H1 (cell line): ENCODE measurements at regions not wholly inside any gene's neighbourhood (a gene's known extent, or its start where the extent isn't known, plus 50 kb on each side); places are given as distances from the start of the nearest gene placed in this dataset.

Experiments used
- CTCF ChIA-PET: fragments of 300-600 bp; sonication (Branson Sonifier 250); formaldehyde crosslinking; loops from one replicate; lab custom pipeline; 2021; ENCODE audit not compliant: partially characterized antibody; lab: Charles Lee
- POLR2A ChIA-PET: fragments of 300-600 bp; sonication (Branson Sonifier 250); formaldehyde crosslinking; loops from one replicate; lab custom pipeline; 2021; ENCODE audit warnings: inconsistent platforms; ENCODE audit not compliant: partially characterized antibody; lab: Charles Lee
- DNase-seq, 2 experiments: peaks; one replicate each; pipeline versions ENCODE4 v3.0.0 to v3.0.0-alpha.2; 2010 to 2022; ENCODE audit warnings: low spot score in 2 of 2, low read depth in 1 of 2, mixed read lengths in 1 of 2
- FAIRE-seq: peaks from 2 replicates; lab custom pipeline; 2011; peaks lifted over from hg19 to GRCh38; lab: Jason Lieb, UNC
- H2AFZ ChIP-seq: 2 replicates; pipeline ENCODE4 v1.8.1; 2012; ENCODE audit warnings: low read length, inconsistent platforms
- H2AK5ac ChIP-seq: 2 replicates; pipeline ENCODE4 v1.6.1; 2013; ENCODE audit warnings: low read depth, low read length
- H2BK120ac ChIP-seq: replicated peaks from 2 replicates; pipeline ENCODE3; 2013; ENCODE audit warnings: low read depth, low read length, inconsistent platforms
- H2BK12ac ChIP-seq: 2 replicates; pipeline ENCODE4 v1.6.1; 2013; ENCODE audit warnings: low read depth, low read length
- H2BK15ac ChIP-seq: 2 replicates; pipeline ENCODE4 v1.6.1; 2013; ENCODE audit warnings: low read length
- H2BK20ac ChIP-seq: 2 replicates; pipeline ENCODE4 v1.6.1; 2013; ENCODE audit warnings: low read length
- H2BK5ac ChIP-seq: 2 replicates; pipeline ENCODE4 v1.6.1; 2013; ENCODE audit warnings: low read depth, low read length
- H3K14ac ChIP-seq: 2 replicates; pipeline ENCODE4 v1.6.1; 2013; ENCODE audit warnings: inconsistent platforms; ENCODE audit not compliant: insufficient read length
- H3K18ac ChIP-seq: 2 replicates; pipeline ENCODE4 v1.6.1; 2013; ENCODE audit warnings: low read length; ENCODE audit errors: extremely low read depth
- H3K23ac ChIP-seq: 2 replicates; pipeline ENCODE4 v1.6.1; 2013; ENCODE audit warnings: inconsistent platforms; ENCODE audit not compliant: insufficient read length
- H3K23me2 ChIP-seq: 2 replicates; pipeline ENCODE4 v1.6.1; 2013; ENCODE audit warnings: low read depth, low read length
- H3K27ac ChIP-seq: 2 replicates; pipeline ENCODE4 v1.6.1; 2011; ENCODE audit warnings: low read depth, low read length, inconsistent platforms
- H3K27me3 ChIP-seq, 4 experiments: replicated peaks in 1 of 4; 1 replicate in 1 of 4; 2 replicates in 3 of 4; pipeline versions ENCODE4 v1.6.1 to v1.8.1; 2011 to 2013; ENCODE audit warnings: low read length in 3 of 4, mild to moderate bottlenecking in 3 of 4, inconsistent platforms in 2 of 4, mixed read lengths in 2 of 4, moderate library complexity in 1 of 4; ENCODE audit not compliant: control insufficient read depth in 3 of 4, insufficient read depth in 3 of 4; ENCODE audit errors: extremely low read depth in 1 of 4
- H3K36me3 ChIP-seq, 4 experiments: 2 replicates each; pipeline versions ENCODE4 v1.6.1 to v1.8.1; 2011 to 2013; ENCODE audit warnings: mild to moderate bottlenecking in 4 of 4, low read length in 3 of 4, moderate library complexity in 2 of 4, control low read depth in 1 of 4, inconsistent platforms in 1 of 4; ENCODE audit not compliant: insufficient read depth in 4 of 4, control insufficient read depth in 2 of 4
- H3K4ac ChIP-seq: replicated peaks from 2 replicates; pipeline ENCODE3; 2013; ENCODE audit warnings: low read length, low read depth, mixed read lengths, inconsistent platforms; ENCODE audit not compliant: insufficient read length
- H3K4me1 ChIP-seq, 4 experiments: replicated peaks in 1 of 4; 1 replicate in 1 of 4; 2 replicates in 3 of 4; pipeline versions ENCODE4 v1.6.1 to v1.8.1; 2011 to 2013; ENCODE audit warnings: low read length in 3 of 4, inconsistent platforms in 2 of 4, mixed read lengths in 1 of 4; ENCODE audit not compliant: insufficient read depth in 4 of 4, control insufficient read depth in 3 of 4
- H3K4me2 ChIP-seq, 2 experiments: 2 replicates each; pipeline versions ENCODE4 v1.6.1 to v1.8.1; 2011 to 2013; ENCODE audit warnings: low read depth in 2 of 2, low read length in 2 of 2, control low read depth in 1 of 2, inconsistent platforms in 1 of 2, mild to moderate bottlenecking in 1 of 2; ENCODE audit not compliant: insufficient read depth in 1 of 2
- H3K4me3 ChIP-seq, 4 experiments: fragments of 200-600, 300-600 bp in 1 of 4; sonication (generic), shearing (Covaris generic), sonication (Bioruptor Twin) in 1 of 4; 2 replicates each; pipeline versions ENCODE4 v1.5.1 to v1.8.1; 2011 to 2016; ENCODE audit warnings: low read length in 4 of 4, low read depth in 3 of 4, control low read depth in 2 of 4, inconsistent platforms in 2 of 4, mild to moderate bottlenecking in 2 of 4, mixed read lengths in 1 of 4, moderate library complexity in 1 of 4; ENCODE audit not compliant: insufficient read depth in 2 of 4; ENCODE audit errors: extremely low read depth in 1 of 4
- H3K56ac ChIP-seq: replicated peaks from 2 replicates; pipeline ENCODE3; 2013; ENCODE audit warnings: low read depth, mild to moderate bottlenecking, mixed read lengths, low read length, inconsistent platforms; ENCODE audit not compliant: insufficient read length
- H3K79me1 ChIP-seq: 2 replicates; pipeline ENCODE4 v1.6.1; 2013; ENCODE audit warnings: low read depth, low read length, control low read depth
- H3K79me2 ChIP-seq, 2 experiments: 2 replicates each; pipeline versions ENCODE4 v1.6.1 to v1.8.1; 2012 to 2013; ENCODE audit warnings: low read length in 2 of 2, mild to moderate bottlenecking in 2 of 2, inconsistent platforms in 1 of 2; ENCODE audit not compliant: insufficient read depth in 2 of 2, control insufficient read depth in 1 of 2
- H3K9ac ChIP-seq, 4 experiments: replicated peaks in 1 of 4; 1 replicate in 1 of 4; 2 replicates in 3 of 4; pipeline versions ENCODE4 v1.6.1 to v1.8.1; 2011 to 2013; ENCODE audit warnings: low read depth in 3 of 4, low read length in 3 of 4, control low read depth in 2 of 4, mild to moderate bottlenecking in 2 of 4, moderate library complexity in 2 of 4, inconsistent platforms in 1 of 4; ENCODE audit errors: extremely low read depth in 1 of 4
- H3K9me3 ChIP-seq, 2 experiments: 2 replicates each; pipeline versions ENCODE4 v1.6.1 to v1.8.1; 2012 to 2013; ENCODE audit warnings: mild to moderate bottlenecking in 2 of 2, moderate library complexity in 2 of 2, control low read depth in 1 of 2, inconsistent platforms in 1 of 2, low read depth in 1 of 2, low read length in 1 of 2, mixed read lengths in 1 of 2; ENCODE audit not compliant: insufficient read depth in 2 of 2
- H4K20me1 ChIP-seq, 2 experiments: replicated peaks in 1 of 2; 2 replicates each; pipeline versions ENCODE3 to v1.8.1; 2011 to 2013; ENCODE audit warnings: inconsistent platforms in 2 of 2, low read length in 2 of 2, mild to moderate bottlenecking in 1 of 2; ENCODE audit not compliant: insufficient read depth in 2 of 2, control insufficient read depth in 1 of 2
- H4K5ac ChIP-seq: 2 replicates; pipeline ENCODE4 v1.6.1; 2013; ENCODE audit warnings: low read length, low read depth, mixed read lengths, inconsistent platforms; ENCODE audit not compliant: insufficient read length
- H4K8ac ChIP-seq: 2 replicates; pipeline ENCODE4 v1.8.0; 2013; ENCODE audit warnings: mild to moderate bottlenecking, moderate library complexity, low read length, inconsistent platforms; ENCODE audit not compliant: insufficient read depth; ENCODE audit errors: extremely low read depth
- H4K91ac ChIP-seq: replicated peaks from 2 replicates; pipeline ENCODE3; 2013; ENCODE audit warnings: low read length, mixed read lengths, inconsistent platforms; ENCODE audit not compliant: insufficient read length
- CTCF ChIP-seq, 3 experiments: IDR thresholded peaks; 1 replicate in 2 of 3; 2 replicates in 1 of 3; pipeline versions ENCODE4 v1.5.1 to v1.6.1; 2011; ENCODE audit warnings: low read length in 3 of 3, mild to moderate bottlenecking in 3 of 3, inconsistent platforms in 2 of 3, low read depth in 1 of 3, moderate library complexity in 1 of 3; ENCODE audit not compliant: insufficient read depth in 1 of 3; ENCODE audit errors: control extremely low read depth in 1 of 3
- FOSL1 ChIP-seq: IDR thresholded peaks from 2 replicates; pipeline ENCODE4 v1.6.1; 2011; ENCODE audit warnings: mild to moderate bottlenecking, low read depth, low read length, moderate library complexity; ENCODE audit not compliant: insufficient read depth
- RAD21 ChIP-seq, 2 experiments: IDR thresholded peaks in 1 of 2; conservative IDR thresholded peaks in 1 of 2; 2 replicates each; pipeline ENCODE4 v1.6.1; 2011; ENCODE audit warnings: low read depth in 2 of 2, low read length in 2 of 2, improper control_type of control experiment in 1 of 2, inconsistent platforms in 1 of 2, mild to moderate bottlenecking in 1 of 2, moderate library complexity in 1 of 2
- RBBP5 ChIP-seq: IDR thresholded peaks from 2 replicates; pipeline ENCODE4 v1.7.1; 2012; ENCODE audit warnings: low read depth, mild to moderate bottlenecking, inconsistent platforms, low read length, moderate library complexity, borderline replicate concordance
- TAF7 ChIP-seq: optimal IDR thresholded peaks from 2 replicates; pipeline ENCODE3; 2011; ENCODE audit warnings: low read depth, mild to moderate bottlenecking, inconsistent platforms, low read length, moderate library complexity, borderline replicate concordance
- USF2 ChIP-seq: IDR thresholded peaks from 2 replicates; pipeline ENCODE4 v1.6.1; 2011; ENCODE audit warnings: low read length, improper control_type of control experiment
- YY1 ChIP-seq: IDR thresholded peaks from 2 replicates; pipeline ENCODE4 v1.6.1; 2011; ENCODE audit warnings: low read depth, mild to moderate bottlenecking, low read length
- WGBS, 2 experiments: shearing (Covaris generic) in 1 of 2; methylation state at CpG; one replicate each; pipeline versions ENCODE4 v1.1.6 to v1.1.7; 2013 to 2015; ENCODE audit warnings: low lambda C conversion rate in 2 of 2, mixed read lengths in 2 of 2, inconsistent platforms in 1 of 2, low coverage in 1 of 2, missing lambda C conversion rate in 1 of 2; ENCODE audit not compliant: insufficient replicate concordance in 2 of 2, insufficient coverage in 1 of 2, insufficient read length in 1 of 2; ENCODE audit errors: extremely low coverage in 1 of 2, missing lambda C conversion rate in 1 of 2; 5-methylcytosine and 5-hydroxymethylcytosine counted together

- Histone ChIP-seq H3K36me3 (no peaks in the 10 kb centered on the region), H2BK20ac (no peak overlapping the region), H3K79me1 (no peaks in the 10 kb centered on the region; the same call in 1 of the 2 replicates), H2BK12ac (no peak overlapping the region), H3K27ac (no peak overlapping the region), H3K79me2 (no peaks in the 10 kb centered on the region), H2AK5ac (no peak overlapping the region), H3K27me3 (no peaks in the 10 kb centered on the region), H3K4me1 (peaks cover 0 to 14% (median 4%) of the 10 kb centered on the region in 4 experiments; a peak in 5 of 7 replicates), H3K23me2 (no peaks in the 10 kb centered on the region), H3K23ac (no peak overlapping the region), H3K18ac (no peak overlapping the region), H3K9me3 (no peaks in the 10 kb centered on the region), H3K56ac (no peak overlapping the region), H4K8ac (no peak overlapping the region), H3K14ac (no peak overlapping the region), H2BK15ac (no peak overlapping the region), H2AFZ (no peak overlapping the region), H2BK5ac (no peak overlapping the region), H4K5ac (no peak overlapping the region), H4K91ac (no peak overlapping the region), H4K20me1 (no peaks in the 10 kb centered on the region), H3K4me2 (no peak overlapping the region), H2BK120ac (no peak overlapping the region), H3K4me3 (no peak overlapping the region), H3K9ac (no peak overlapping the region), H3K4ac (no peak overlapping the region)
- no peak for TF ChIP-seq TAF7
- TF ChIP-seq RAD21 (IDR thresholded peaks at IDR 0.05 in 1 of 2, conservative IDR thresholded peaks at IDR 0.05 in 1 of 2; ENCODE audit: low read depth in 2 of 2, low read length in 2 of 2): no peak
- TF ChIP-seq YY1: no peak
- no peak for TF ChIP-seq RBBP5
- no peak for TF ChIP-seq FOSL1
- no peak for TF ChIP-seq CTCF (IDR thresholded peaks at IDR 0.05; ENCODE audit: control extremely low read depth in 1 of 3, insufficient read depth in 1 of 3, low read depth in 1 of 3, low read length in 3 of 3)
- no peak for TF ChIP-seq USF2
- POLR2A ChIA-PET: no interaction called here
- FAIRE-seq: no peak
- WGBS, 2 experiments: 81% methylated on average over 4 of the region's 4 CpGs; no CpG with 5 or more reads in 1 of the 2 experiments
- CTCF ChIA-PET: interaction anchor here (0.6 to 2.3 kb wide), 2 partner anchors 8 to 227 kb away, joined by 3 to 15 read pairs; no protein-coding TSS in a partner anchor
- no peak for DNase-seq
Observed at GRCh38 chr5:72010430-72010829, 96.8 kb upstream of the MAP1B start.
